ENCODE measurements at regions not wholly inside any gene's neighbourhood (a gene's known extent, or its start where the extent isn't known, plus 50 kb on each side); places are given as distances from the start of the nearest gene placed in this dataset.

- DNase-seq = no peak
- Mint-ChIP-seq H3K27ac (ENCODE audit: unreplicated experiment) (no peak overlapping the region), H3K4me3 (ENCODE audit: low read depth, unreplicated experiment) (peak overlapping the region; percentile 56), H3K27me3 (ENCODE audit: unreplicated experiment) (no peaks in the 10 kb centered on the region), H3K4me1 (ENCODE audit: low read depth, unreplicated experiment) (peaks cover 8% of the 10 kb centered on the region), H3K9me3 (ENCODE audit: low read depth, unreplicated experiment) (no peaks in the 10 kb centered on the region), H3K36me3 (ENCODE audit: insufficient read depth, unreplicated experiment) (no peaks in the 10 kb centered on the region)
- BruUV-seq (replicated peaks) = no TSS peak
- CTCF ChIA-PET = no interaction called here
- intact Hi-C loops (cut with micrococcal nuclease; ENCODE audit: unreplicated experiment) = no loop called here
- TF ChIP-seq, protein P1, sequence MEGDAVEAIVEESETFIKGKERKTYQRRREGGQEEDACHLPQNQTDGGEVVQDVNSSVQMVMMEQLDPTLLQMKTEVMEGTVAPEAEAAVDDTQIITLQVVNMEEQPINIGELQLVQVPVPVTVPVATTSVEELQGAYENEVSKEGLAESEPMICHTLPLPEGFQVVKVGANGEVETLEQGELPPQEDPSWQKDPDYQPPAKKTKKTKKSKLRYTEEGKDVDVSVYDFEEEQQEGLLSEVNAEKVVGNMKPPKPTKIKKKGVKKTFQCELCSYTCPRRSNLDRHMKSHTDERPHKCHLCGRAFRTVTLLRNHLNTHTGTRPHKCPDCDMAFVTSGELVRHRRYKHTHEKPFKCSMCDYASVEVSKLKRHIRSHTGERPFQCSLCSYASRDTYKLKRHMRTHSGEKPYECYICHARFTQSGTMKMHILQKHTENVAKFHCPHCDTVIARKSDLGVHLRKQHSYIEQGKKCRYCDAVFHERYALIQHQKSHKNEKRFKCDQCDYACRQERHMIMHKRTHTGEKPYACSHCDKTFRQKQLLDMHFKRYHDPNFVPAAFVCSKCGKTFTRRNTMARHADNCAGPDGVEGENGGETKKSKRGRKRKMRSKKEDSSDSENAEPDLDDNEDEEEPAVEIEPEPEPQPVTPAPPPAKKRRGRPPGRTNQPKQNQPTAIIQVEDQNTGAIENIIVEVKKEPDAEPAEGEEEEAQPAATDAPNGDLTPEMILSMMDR (IDR thresholded peaks at IDR 0.05; ENCODE audit: unreplicated experiment) = no peak
Observed at GRCh38 chr20:10739566-10739965, 65.8 kb upstream of the JAG1 start.

GRCh38 chr20:10741060-10741459 lies 67.3 kb upstream of the JAG1 start:
- Mint-ChIP-seq H3K27me3 (ENCODE audit: unreplicated experiment) (no peaks in the 10 kb centered on the region), H3K9me3 (ENCODE audit: low read depth, unreplicated experiment) (no peaks in the 10 kb centered on the region), H3K4me3 (ENCODE audit: low read depth, unreplicated experiment) (no peak overlapping the region), H3K4me1 (ENCODE audit: low read depth, unreplicated experiment) (peaks cover 8% of the 10 kb centered on the region), H3K36me3 (ENCODE audit: insufficient read depth, unreplicated experiment) (no peaks in the 10 kb centered on the region), H3K27ac (ENCODE audit: unreplicated experiment) (no peak overlapping the region)
- no TSS peak for BruUV-seq (replicated peaks)
- DNase-seq = no peak
- TF ChIP-seq, protein P1 (IDR thresholded peaks at IDR 0.05; ENCODE audit: unreplicated experiment) = no peak
- CTCF ChIA-PET = no interaction called here
- intact Hi-C loops (cut with micrococcal nuclease; ENCODE audit: unreplicated experiment) = no loop called here

DNA sequence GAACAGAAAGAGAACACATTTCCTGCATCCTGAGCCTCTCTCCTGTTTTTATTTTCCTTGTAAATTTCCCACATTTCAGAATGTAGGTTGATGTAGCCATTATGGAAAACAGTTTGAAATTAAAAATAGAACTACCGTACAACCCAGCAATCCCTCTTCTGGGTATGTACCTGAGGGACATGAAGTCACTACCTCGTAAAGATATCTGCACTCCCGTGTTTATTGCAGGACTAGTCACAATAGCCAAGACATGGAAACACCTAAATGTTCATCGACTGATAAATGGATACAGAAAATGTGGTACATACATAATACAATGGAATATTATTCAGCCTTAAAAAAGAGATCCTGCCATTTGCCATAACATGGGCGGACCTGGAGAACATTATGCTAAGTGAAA lies 72.0 kb upstream of the JAG1 start:
- TF ChIP-seq, protein P1 (IDR thresholded peaks at IDR 0.05; ENCODE audit: unreplicated experiment) = no peak
- DNase-seq = no peak
- intact Hi-C loops (cut with micrococcal nuclease; ENCODE audit: unreplicated experiment) = no loop called here
- BruUV-seq (replicated peaks) = no TSS peak
- CTCF ChIA-PET = no interaction called here
- Mint-ChIP-seq H3K9me3 (ENCODE audit: low read depth, unreplicated experiment) (no peaks in the 10 kb centered on the region), H3K27ac (ENCODE audit: unreplicated experiment) (no peak overlapping the region), H3K4me3 (ENCODE audit: low read depth, unreplicated experiment) (no peak overlapping the region), H3K36me3 (ENCODE audit: insufficient read depth, unreplicated experiment) (no peaks in the 10 kb centered on the region), H3K27me3 (ENCODE audit: unreplicated experiment) (no peaks in the 10 kb centered on the region), H3K4me1 (ENCODE audit: low read depth, unreplicated experiment) (peaks cover 7% of the 10 kb centered on the region)

DNA sequence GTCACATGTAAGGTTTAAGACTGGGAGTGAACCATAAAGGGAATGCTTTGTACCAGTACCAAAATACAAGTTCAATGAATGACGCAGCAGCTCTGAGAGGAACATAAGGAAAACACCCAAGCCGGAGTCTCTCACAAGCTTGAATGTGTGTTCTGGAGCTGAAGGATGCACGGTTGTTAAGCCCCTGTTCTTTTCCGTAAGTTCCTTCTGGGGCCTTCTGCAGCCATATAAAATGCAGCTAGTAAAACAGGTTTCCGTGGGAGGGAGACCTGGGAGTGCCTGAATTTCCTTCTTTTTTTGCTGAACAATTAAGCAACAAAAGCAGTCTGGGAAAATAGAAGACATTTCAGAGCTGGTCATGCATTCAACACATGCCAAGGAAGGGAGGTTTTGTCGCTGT lies 73.2 kb upstream of the JAG1 start:
- Mint-ChIP-seq H3K4me3 (ENCODE audit: low read depth, unreplicated experiment) (no peak overlapping the region), H3K4me1 (ENCODE audit: low read depth, unreplicated experiment) (no peaks in the 10 kb centered on the region), H3K27ac (ENCODE audit: unreplicated experiment) (no peak overlapping the region), H3K9me3 (ENCODE audit: low read depth, unreplicated experiment) (no peaks in the 10 kb centered on the region), H3K36me3 (ENCODE audit: insufficient read depth, unreplicated experiment) (no peaks in the 10 kb centered on the region), H3K27me3 (ENCODE audit: unreplicated experiment) (no peaks in the 10 kb centered on the region)
- TF ChIP-seq, protein P1 (IDR thresholded peaks at IDR 0.05; ENCODE audit: unreplicated experiment) = no peak
- CTCF ChIA-PET = no interaction called here
- DNase-seq = no peak
- intact Hi-C loops (cut with micrococcal nuclease; ENCODE audit: unreplicated experiment) = no loop called here
- BruUV-seq (replicated peaks) = no TSS peak

Measured in Calu3 (cell line).